T-cell (primary cell): ENCODE measurements at regions not wholly inside any gene's neighbourhood (a gene's known extent, or its start where the extent isn't known, plus 50 kb on each side); places are given as distances from the start of the nearest gene placed in this dataset.
"Not testable (repeated sequence)": the region's sequence is repeated elsewhere in the genome, so short reads cannot be mapped to it uniquely, and the experiment has no call there.

Experiments
- ATAC-seq, 4 experiments: fragments of 200-7000 bp in 3 of 4; fragments of 150-1000 bp in 1 of 4; cut with Tn5 transposase; replicated peaks in 1 of 4; 1 replicate in 3 of 4; 2 replicates in 1 of 4; pipeline ENCODE4 v1.10.0; 2021; ENCODE audit warnings: moderate library complexity in 3 of 4, mild to moderate bottlenecking in 2 of 4, moderate number of reproducible peaks in 1 of 4
- CTCF ChIA-PET, 2 donors: fragments of 300-600 bp; sonication (Branson Sonifier 250); formaldehyde crosslinking; loops; one replicate each; lab custom pipeline; 2022; ENCODE audit warnings: antibody characterized with exemption in 2 of 2; lab: Charles Lee
- POLR2A ChIA-PET, 2 donors: fragments of 300-600 bp; sonication (Branson Sonifier 250); formaldehyde crosslinking; loops; one replicate each; lab custom pipeline; 2022; ENCODE audit warnings: antibody characterized with exemption in 2 of 2; lab: Charles Lee
- DNase-seq, 35 experiments: peaks; one replicate each; pipeline versions ENCODE4 v3.0.0 to v3.0.0-alpha.2; 2013 to 2023
- H3K27ac ChIP-seq: one replicate; pipeline ENCODE4 v1.5.1; 2013; ENCODE audit warnings: low read length
- H3K27me3 ChIP-seq, 2 experiments: replicated peaks in 1 of 2; 1 replicate in 1 of 2; 2 replicates in 1 of 2; pipeline versions ENCODE4 v1.6.1 to v1.7.0; 2013; ENCODE audit warnings: low read length in 1 of 2, mixed read lengths in 1 of 2; ENCODE audit not compliant: control insufficient read depth in 2 of 2, insufficient read depth in 2 of 2; ENCODE audit errors: extremely low read depth in 1 of 2
- H3K36me3 ChIP-seq, 2 donors: 1 replicate in 1 of 2; 2 replicates in 1 of 2; pipeline versions ENCODE4 v1.6.1 to v1.7.0; 2013; ENCODE audit warnings: low read length in 1 of 2; ENCODE audit not compliant: control insufficient read depth in 2 of 2, insufficient read depth in 1 of 2; ENCODE audit errors: extremely low read depth in 1 of 2
- H3K4me1 ChIP-seq, 2 experiments: 1 replicate in 1 of 2; 2 replicates in 1 of 2; pipeline versions ENCODE4 v1.6.1 to v1.7.0; 2013; ENCODE audit warnings: low read length in 2 of 2, mixed read lengths in 1 of 2; ENCODE audit not compliant: insufficient read depth in 2 of 2, control insufficient read depth in 1 of 2; ENCODE audit errors: extremely low read depth in 1 of 2
- H3K4me3 ChIP-seq, 2 donors: 1 replicate in 1 of 2; 2 replicates in 1 of 2; pipeline versions ENCODE4 v1.5.1 to v1.7.0; 2013; ENCODE audit warnings: mild to moderate bottlenecking in 2 of 2, low read length in 1 of 2, moderate library complexity in 1 of 2; ENCODE audit not compliant: control insufficient read depth in 1 of 2; ENCODE audit errors: extremely low read depth in 1 of 2
- H3K9me3 ChIP-seq: 2 replicates; pipeline ENCODE4 v1.7.0; 2013
- H3K27ac Mint-ChIP-seq, 2 donors: one replicate each; pipeline ENCODE4 v1.8.0; 2020 to 2021; ENCODE audit warnings: mild to moderate bottlenecking in 2 of 2, mixed read lengths in 2 of 2
- H3K27me3 Mint-ChIP-seq, 2 donors: one replicate each; pipeline ENCODE4 v1.8.0; 2021 to 2022; ENCODE audit warnings: mixed read lengths in 2 of 2
- H3K36me3 Mint-ChIP-seq: one replicate; pipeline ENCODE4 v1.8.0; 2021; ENCODE audit warnings: mixed read lengths
- H3K4me1 Mint-ChIP-seq, 3 donors: one replicate each; pipeline ENCODE4 v1.8.0; 2020 to 2022; ENCODE audit warnings: mixed read lengths in 3 of 3, mild to moderate bottlenecking in 1 of 3
- H3K4me3 Mint-ChIP-seq, 3 donors: one replicate each; pipeline ENCODE4 v1.8.0; 2020 to 2022; ENCODE audit warnings: mild to moderate bottlenecking in 3 of 3, mixed read lengths in 3 of 3, moderate library complexity in 3 of 3
- H3K9me3 Mint-ChIP-seq, 3 donors: one replicate each; pipeline ENCODE4 v1.8.0; 2020 to 2022; ENCODE audit warnings: mixed read lengths in 3 of 3
- WGBS: methylation state at CpG from one replicate; pipeline ENCODE4 v1.1.5; 2013; ENCODE audit warnings: missing lambda C conversion rate; ENCODE audit not compliant: insufficient coverage; 5-methylcytosine and 5-hydroxymethylcytosine counted together

- CTCF ChIA-PET, H3K27me3 ChIP-seq, H3K9me3 ChIP-seq, H3K4me1 ChIP-seq, DNase-seq, H3K27ac ChIP-seq, H3K27ac Mint-ChIP-seq, H3K27me3 Mint-ChIP-seq, H3K4me1 Mint-ChIP-seq, H3K4me3 Mint-ChIP-seq, H3K4me3 ChIP-seq, H3K36me3 Mint-ChIP-seq, POLR2A ChIA-PET, ATAC-seq, H3K36me3 ChIP-seq: not testable (repeated sequence)
- peaks cover 18 to 27% (median 20%) of the 10 kb centered on the region in 3 donors for H3K9me3 Mint-ChIP-seq
- 90% methylated on average over 2 of the region's 4 CpGs for WGBS
These were observed 987.8 kb downstream of the RPIA start for GRCh38 chr2:89679254-89679653.
